ENCODE measurements at regions not wholly inside any gene's neighbourhood (a gene's known extent, or its start where the extent isn't known, plus 50 kb on each side); places are given as distances from the start of the nearest gene placed in this dataset.
A peak's percentile ranks its signal among the peaks of the same experiment; 100 is the strongest.

GRCh38 chr5:86108825-86109224 is 508.9 kb upstream of the COX7C start:
- no peaks in the 10 kb centered on the region for H3K36me3 ChIP-seq (ENCODE audit: low read depth, missing control alignments)
- no peaks in the 10 kb centered on the region for H3K9me3 ChIP-seq
- no peak overlapping the region for H3K27ac ChIP-seq
- H3K27me3 ChIP-seq = no peaks in the 10 kb centered on the region
- 91 to 92% methylated on average over 6 of the region's 6 CpGs for WGBS, 2 donors
- TF ChIP-seq CTCF (IDR thresholded peaks at IDR 0.05) (no peak), POLR2A (IDR thresholded peaks at IDR 0.05) (no peak)
- intact Hi-C loops (cut with DNase I; ENCODE audit: low total_unique reads) = no loop called here
- H3K4me3 ChIP-seq = no peak overlapping the region
- no peak for DNase-seq
- no peaks in the 10 kb centered on the region for H3K4me1 ChIP-seq

- intact Hi-C loops (cut with DNase I; ENCODE audit: low total_unique reads) = no loop called here
- no peak overlapping the region for H3K4me3 ChIP-seq
Observed at GRCh38 chr5:86112249-86112648, 505.5 kb upstream of the COX7C start.

GRCh38 chr5:86115164-86115563 is 502.6 kb upstream of the COX7C start:
- H3K4me1 ChIP-seq = no peaks in the 10 kb centered on the region
- no peaks in the 10 kb centered on the region for H3K9me3 ChIP-seq
- no peak overlapping the region for H3K4me3 ChIP-seq
- no peak for DNase-seq
- WGBS, 2 donors = 83 to 96% methylated on average over 1 of the region's 1 CpG
- H3K27ac ChIP-seq = no peak overlapping the region
- intact Hi-C loops (cut with DNase I; ENCODE audit: low total_unique reads) = no loop called here
- H3K27me3 ChIP-seq = no peaks in the 10 kb centered on the region
- TF ChIP-seq POLR2A (IDR thresholded peaks at IDR 0.05) (no peak), CTCF (IDR thresholded peaks at IDR 0.05) (no peak)
- H3K36me3 ChIP-seq (ENCODE audit: low read depth, missing control alignments) = no peaks in the 10 kb centered on the region

More at GRCh38 chr5:86112249-86112648, 505.5 kb upstream of the COX7C start:
- H3K27ac ChIP-seq = no peak overlapping the region
- DNase-seq = no peak
- H3K36me3 ChIP-seq (ENCODE audit: low read depth, missing control alignments) = no peaks in the 10 kb centered on the region
- no peak for TF ChIP-seq CTCF (IDR thresholded peaks at IDR 0.05)
- TF ChIP-seq POLR2A (IDR thresholded peaks at IDR 0.05) = no peak
- no peaks in the 10 kb centered on the region for H3K9me3 ChIP-seq
- no peaks in the 10 kb centered on the region for H3K27me3 ChIP-seq
- no peaks in the 10 kb centered on the region for H3K4me1 ChIP-seq

DNA sequence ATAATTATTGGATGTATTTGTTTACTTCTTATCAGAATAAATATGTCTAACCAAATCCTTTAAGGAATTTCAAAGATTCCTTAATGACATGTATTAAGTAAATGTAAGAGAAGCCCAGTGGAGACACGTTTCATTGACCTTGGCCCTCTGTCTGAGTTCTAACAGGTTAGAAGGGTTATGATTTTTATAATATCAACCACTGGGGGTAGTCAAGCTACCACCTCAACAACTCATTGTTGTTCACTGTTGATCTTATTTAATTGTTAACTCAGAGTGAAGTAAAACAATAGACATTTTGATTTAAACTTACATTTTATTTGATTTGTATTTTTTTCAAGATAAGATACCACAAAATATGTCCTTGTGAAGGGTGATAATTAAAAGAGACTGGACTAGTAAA is 499.2 kb upstream of the COX7C start:
- Histone ChIP-seq H3K27me3 (no peaks in the 10 kb centered on the region), H3K27ac (no peak overlapping the region), H3K4me1 (no peaks in the 10 kb centered on the region), H3K36me3 (ENCODE audit: low read depth, missing control alignments) (no peaks in the 10 kb centered on the region), H3K4me3 (no peak overlapping the region), H3K9me3 (no peaks in the 10 kb centered on the region)
- intact Hi-C loops (cut with DNase I; ENCODE audit: low total_unique reads) = no loop called here
- DNase-seq = no peak
- TF ChIP-seq CTCF (IDR thresholded peaks at IDR 0.05) = peak in 1 of 3 experiments; percentile 24
- no peak for TF ChIP-seq POLR2A (IDR thresholded peaks at IDR 0.05)
- WGBS, 2 donors = 21 to 40% methylated on average over 1 of the region's 1 CpG

GRCh38 chr5:86124333-86124732 is 493.4 kb upstream of the COX7C start:
- Histone ChIP-seq H3K9me3 (no peaks in the 10 kb centered on the region), H3K4me3 (no peak overlapping the region), H3K36me3 (ENCODE audit: low read depth, missing control alignments) (peaks cover 3% of the 10 kb centered on the region), H3K27me3 (no peaks in the 10 kb centered on the region), H3K4me1 (no peaks in the 10 kb centered on the region), H3K27ac (no peak overlapping the region)
- intact Hi-C loops (cut with DNase I; ENCODE audit: low total_unique reads) = no loop called here
- 93 to 94% methylated on average over 3 of the region's 3 CpGs for WGBS, 2 donors
- no peak for DNase-seq
- TF ChIP-seq CTCF (IDR thresholded peaks at IDR 0.05) (no peak), POLR2A (IDR thresholded peaks at IDR 0.05) (no peak)
